ENCODE measurements at regions not wholly inside any gene's neighbourhood (a gene's known extent, or its start where the extent isn't known, plus 50 kb on each side); places are given as distances from the start of the nearest gene placed in this dataset.

GRCh38 chr4:141348573-141348972, 127.9 kb downstream of the ZNF330 start:
- TF ChIP-seq CTCF (IDR thresholded peaks at IDR 0.05) (no peak), POLR2A (IDR thresholded peaks at IDR 0.05) (no peak)

Measured in body of pancreas (tissue), 4 donors.